Uterus (tissue), 3 donors: ENCODE measurements at regions not wholly inside any gene's neighbourhood (a gene's known extent, or its start where the extent isn't known, plus 50 kb on each side); places are given as distances from the start of the nearest gene placed in this dataset.
"Not testable (repeated sequence)": the region's sequence is repeated elsewhere in the genome, so short reads cannot be mapped to it uniquely, and the experiment has no call there.

Experiments
- DNase-seq, 2 donors: peaks; one replicate each; pipeline ENCODE4 v3.0.0-alpha.2; 2019 to 2020
- H3K27ac ChIP-seq, 2 donors: fragments of 200-600 bp; sonication (generic); 1 replicate in 1 of 2; 2 replicates in 1 of 2; pipeline ENCODE4 v1.5.1; 2016 to 2018
- H3K27me3 ChIP-seq, 2 donors: fragments of 200-600 bp; sonication (generic); one replicate each; pipeline ENCODE4 v1.5.1; 2018 to 2019; ENCODE audit warnings: control low read depth in 1 of 2
- H3K36me3 ChIP-seq, 2 donors: fragments of 200-600 bp; sonication (generic); one replicate each; pipeline ENCODE4 v1.5.1; 2019; ENCODE audit warnings: control low read depth in 1 of 2
- H3K4me1 ChIP-seq, 2 donors: fragments of 200-600 bp; sonication (generic); one replicate each; pipeline ENCODE4 v1.5.1; 2018 to 2019; ENCODE audit warnings: control low read depth in 1 of 2
- H3K4me3 ChIP-seq, 2 donors: fragments of 200-600 bp; sonication (generic); 1 replicate in 1 of 2; 2 replicates in 1 of 2; pipeline ENCODE4 v1.5.1; 2018 to 2019; ENCODE audit warnings: mild to moderate bottlenecking in 1 of 2
- H3K9me3 ChIP-seq, 2 donors: fragments of 200-600 bp; sonication (generic); one replicate each; pipeline ENCODE4 v1.5.1; 2019; ENCODE audit warnings: control low read depth in 1 of 2
- CTCF ChIP-seq, 4 experiments: fragments of 200-600 bp in 2 of 4; fragments of 450-650 bp in 2 of 4; sonication (generic) in 2 of 4; IDR thresholded peaks; one replicate each; pipeline ENCODE4 v1.5.1; 2016 to 2019; ENCODE audit warnings: antibody characterized with exemption in 4 of 4, mild to moderate bottlenecking in 2 of 4, moderate library complexity in 1 of 4
- POLR2A ChIP-seq, 2 donors: fragments of 450-650 bp; IDR thresholded peaks; one replicate each; pipeline ENCODE4 v1.6.1; 2016; ENCODE audit warnings: antibody characterized with exemption in 2 of 2, mild to moderate bottlenecking in 1 of 2, moderate library complexity in 1 of 2
- intact Hi-C: fragments of 100-400 bp; cut with DNase I; formaldehyde crosslinking; loops from one replicate; pipeline ENCODE4 v1.15.1; 2023; ENCODE audit warnings: low total_unique reads
- donor health status: DM: yes; HTN: yes; CAD: no.

DNA sequence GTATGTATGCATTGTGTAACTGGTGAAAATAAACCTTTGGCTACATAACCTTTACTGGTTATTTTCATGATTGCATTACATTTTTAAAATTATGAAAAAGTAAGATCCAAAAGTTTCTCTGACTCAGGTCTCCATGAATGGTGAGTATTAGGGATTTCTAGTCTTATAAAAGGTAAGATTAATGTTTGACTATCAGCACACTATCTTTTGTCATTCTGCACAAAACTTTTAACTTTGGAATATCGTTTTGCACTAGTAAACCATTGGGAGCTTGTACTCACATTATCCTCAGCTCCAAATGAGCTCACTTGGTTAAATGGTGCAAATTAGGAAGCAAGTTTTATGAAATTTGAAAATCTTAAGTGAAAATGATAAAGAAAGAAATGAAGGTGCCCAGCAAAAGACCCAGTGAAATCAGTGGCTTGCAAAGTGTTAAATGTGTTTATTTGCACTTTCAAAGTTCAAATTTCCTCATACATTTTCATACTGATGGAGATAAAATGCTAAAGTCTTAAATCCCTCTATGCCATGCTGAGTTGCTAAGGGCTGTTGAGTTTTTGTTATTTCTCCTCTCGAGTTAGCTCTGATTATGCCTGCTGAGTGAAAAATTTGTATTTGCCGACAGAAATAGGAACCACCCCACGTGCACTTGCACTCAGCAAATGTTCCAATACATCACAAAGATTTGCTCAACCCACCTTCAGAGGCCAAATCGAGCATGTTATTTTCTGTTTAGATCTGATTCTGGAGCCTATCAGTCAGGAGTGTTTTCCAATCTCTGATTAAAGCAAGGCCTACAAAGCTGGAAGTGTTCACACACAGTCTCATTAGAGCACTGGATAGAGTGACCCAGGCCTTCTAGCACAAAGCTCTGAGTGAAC is 885.7 kb downstream of the NR2F1-AS1 start:
- TF ChIP-seq CTCF (IDR thresholded peaks at IDR 0.05) (no peak), POLR2A (IDR thresholded peaks at IDR 0.05) (no peak)
- H3K9me3 ChIP-seq: no peaks in the 10 kb centered on the region
- intact Hi-C loops: no loop called here
- no peak for DNase-seq
- H3K4me1 ChIP-seq: no peaks in the 10 kb centered on the region
- no peaks in the 10 kb centered on the region for H3K27me3 ChIP-seq
- no peaks in the 10 kb centered on the region for H3K36me3 ChIP-seq
- H3K4me3 ChIP-seq: no peak overlapping the region
- no peak overlapping the region for H3K27ac ChIP-seq

DNA sequence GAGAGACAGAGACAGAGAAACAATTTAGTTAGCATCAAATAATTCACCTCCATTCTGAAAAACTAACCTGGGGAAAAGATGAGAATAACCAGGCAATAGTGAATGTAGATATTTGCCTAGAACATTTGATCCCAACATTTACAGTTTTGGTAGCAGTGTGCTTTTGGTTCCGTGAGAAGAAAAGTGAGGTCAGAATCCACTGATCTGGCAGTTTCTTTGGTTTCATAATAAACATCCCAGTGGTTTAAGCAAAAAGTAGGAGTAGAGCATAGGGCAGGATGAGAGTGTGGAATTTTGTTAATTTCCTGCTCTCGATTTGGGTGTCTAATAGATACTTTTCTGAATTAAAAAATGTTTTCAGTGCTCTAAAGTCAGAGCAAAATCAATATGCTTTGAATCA is 887.0 kb downstream of the NR2F1-AS1 start:
- Histone ChIP-seq H3K9me3 (no peaks in the 10 kb centered on the region), H3K27ac (no peak overlapping the region), H3K4me3 (no peak overlapping the region), H3K4me1 (no peaks in the 10 kb centered on the region), H3K27me3 (no peaks in the 10 kb centered on the region), H3K36me3 (no peaks in the 10 kb centered on the region)
- no peak for DNase-seq
- TF ChIP-seq CTCF (IDR thresholded peaks at IDR 0.05) (no peak), POLR2A (IDR thresholded peaks at IDR 0.05) (no peak)
- intact Hi-C loops: no loop called here

GRCh38 chr5:92691955-92692354 is 889.1 kb downstream of the NR2F1-AS1 start:
- H3K27ac ChIP-seq, H3K9me3 ChIP-seq, DNase-seq, intact Hi-C loops, H3K4me1 ChIP-seq, H3K4me3 ChIP-seq, H3K27me3 ChIP-seq, H3K36me3 ChIP-seq: not testable (repeated sequence)

- DNase-seq: no peak
- intact Hi-C loops: no loop called here
These were observed 892.9 kb downstream of the NR2F1-AS1 start for GRCh38 chr5:92687821-92688722.

DNA sequence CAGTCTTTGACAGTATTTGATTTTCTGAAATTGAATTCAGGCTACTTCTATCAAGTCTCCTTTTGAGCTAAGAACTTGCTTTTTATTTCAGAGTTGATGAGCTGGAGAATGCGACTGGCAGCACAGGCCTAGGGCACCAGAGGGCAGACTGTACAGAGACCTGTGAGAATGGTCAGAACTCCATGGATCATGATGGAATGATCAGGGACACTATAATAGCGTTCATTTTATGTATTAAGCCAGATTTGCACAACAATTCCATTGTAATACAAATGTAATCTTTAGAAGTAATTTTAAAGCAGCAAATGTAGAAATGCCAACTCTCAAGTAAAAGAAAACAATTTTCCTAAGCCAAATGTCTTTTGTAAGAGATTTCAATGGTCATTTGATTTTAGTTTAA is 902.4 kb downstream of the NR2F1-AS1 start:
- intact Hi-C loops: no loop called here
- Histone ChIP-seq H3K36me3 (no peaks in the 10 kb centered on the region), H3K4me3 (no peak overlapping the region), H3K27ac (no peak overlapping the region), H3K4me1 (no peaks in the 10 kb centered on the region), H3K27me3 (no peaks in the 10 kb centered on the region), H3K9me3 (no peaks in the 10 kb centered on the region)
- DNase-seq: no peak
- TF ChIP-seq CTCF (IDR thresholded peaks at IDR 0.05): no peak
- no peak for TF ChIP-seq POLR2A (IDR thresholded peaks at IDR 0.05)

More at GRCh38 chr5:92687821-92688722, 892.9 kb downstream of the NR2F1-AS1 start:
- no peak overlapping the region for H3K27ac ChIP-seq
- H3K4me3 ChIP-seq: no peak overlapping the region
- no peaks in the 10 kb centered on the region for H3K27me3 ChIP-seq
- H3K36me3 ChIP-seq: no peaks in the 10 kb centered on the region
- H3K4me1 ChIP-seq: no peaks in the 10 kb centered on the region
- H3K9me3 ChIP-seq: no peaks in the 10 kb centered on the region
- peak; percentile 29 to 46 (median 42) for TF ChIP-seq CTCF (IDR thresholded peaks at IDR 0.05)
- TF ChIP-seq POLR2A (IDR thresholded peaks at IDR 0.05): no peak
